GM04504 (cell line): ENCODE measurements at regions not wholly inside any gene's neighbourhood (a gene's known extent, or its start where the extent isn't known, plus 50 kb on each side); places are given as distances from the start of the nearest gene placed in this dataset.
A peak's percentile ranks its signal among the peaks of the same experiment; 100 is the strongest.
"Not testable (repeated sequence)": the region's sequence is repeated elsewhere in the genome, so short reads cannot be mapped to it uniquely, and the experiment has no call there.

Experiments
- DNase-seq: peaks from one replicate; pipeline ENCODE4 v3.0.0-alpha.2; 2012; ENCODE audit warnings: low read depth

- no peak for DNase-seq
These were observed 110.7 kb downstream of the UTRN start for GRCh38 chr6:144395826-144396225.

- no peak for DNase-seq
These were observed 112.0 kb downstream of the UTRN start for GRCh38 chr6:144397141-144397540.

GRCh38 chr6:144400321-144400720, 115.2 kb downstream of the UTRN start:
- no peak for DNase-seq

GRCh38 chr6:144401736-144402733, 116.9 kb downstream of the UTRN start:
- no peak for DNase-seq

- DNase-seq, result no peak
These were observed 117.6 kb downstream of the UTRN start for GRCh38 chr6:144402750-144403149.

GRCh38 chr6:144405163-144405562, 120.0 kb downstream of the UTRN start:
- no peak for DNase-seq

- no peak for DNase-seq
These were observed 121.7 kb downstream of the UTRN start for GRCh38 chr6:144406796-144407195.

- no peak for DNase-seq
These were observed 123.0 kb downstream of the UTRN start for GRCh38 chr6:144408161-144408560.

- DNase-seq, result no peak
These were observed 124.9 kb downstream of the UTRN start for GRCh38 chr6:144410059-144410458.

GRCh38 chr6:144410574-144410973, 125.4 kb downstream of the UTRN start:
- not testable (repeated sequence) for DNase-seq

- no peak for DNase-seq
These were observed 126.5 kb downstream of the UTRN start for GRCh38 chr6:144411531-144412165.

- DNase-seq, result no peak
These were observed 128.3 kb downstream of the UTRN start for GRCh38 chr6:144413418-144413817.

- DNase-seq, result no peak
These were observed 129.9 kb downstream of the UTRN start for GRCh38 chr6:144415014-144415413.

GRCh38 chr6:144415835-144416237, 130.7 kb downstream of the UTRN start:
- no peak for DNase-seq

- no peak for DNase-seq
These were observed 131.1 kb downstream of the UTRN start for GRCh38 chr6:144416244-144416643.

GRCh38 chr6:144416773-144417172, 131.6 kb downstream of the UTRN start:
- DNase-seq, result no peak

GRCh38 chr6:144417681-144418080, 132.5 kb downstream of the UTRN start:
- no peak for DNase-seq

GRCh38 chr6:144418959-144419545, 133.9 kb downstream of the UTRN start:
- DNase-seq, result no peak

- DNase-seq, result no peak
These were observed 138.0 kb downstream of the UTRN start for GRCh38 chr6:144423167-144423566.

- no peak for DNase-seq
These were observed 144.6 kb downstream of the UTRN start for GRCh38 chr6:144429753-144430152.

- not testable (repeated sequence) for DNase-seq
These were observed 148.3 kb downstream of the UTRN start for GRCh38 chr6:144433446-144433845.

- peak; percentile 43 for DNase-seq
These were observed 149.3 kb downstream of the UTRN start for GRCh38 chr6:144434308-144434990.
